ENCODE measurements at regions not wholly inside any gene's neighbourhood (a gene's known extent, or its start where the extent isn't known, plus 50 kb on each side); places are given as distances from the start of the nearest gene placed in this dataset.

GRCh38 chr18:24914685-24915084 is 437.3 kb downstream of the ZNF521 start:
- no peak for DNase-seq

GRCh38 chr18:24915547-24915946 is 436.4 kb downstream of the ZNF521 start:
- no peak for DNase-seq

- DNase-seq: no peak
These were observed 434.2 kb downstream of the ZNF521 start for GRCh38 chr18:24917767-24918166.

- no peak for DNase-seq
These were observed 433.7 kb downstream of the ZNF521 start for GRCh38 chr18:24918257-24918656.

- no peak for DNase-seq
These were observed 432.7 kb downstream of the ZNF521 start for GRCh38 chr18:24919181-24919797.

GRCh38 chr18:24922491-24922890 is 429.5 kb downstream of the ZNF521 start:
- DNase-seq: no peak

GRCh38 chr18:24923138-24923537 is 428.8 kb downstream of the ZNF521 start:
- DNase-seq: no peak

- no peak for DNase-seq
These were observed 427.8 kb downstream of the ZNF521 start for GRCh38 chr18:24924066-24924716.

GRCh38 chr18:24926649-24927048 is 425.3 kb downstream of the ZNF521 start:
- DNase-seq: no peak

GRCh38 chr18:24928301-24928878 is 423.6 kb downstream of the ZNF521 start:
- no peak for DNase-seq

- DNase-seq: no peak
These were observed 421.5 kb downstream of the ZNF521 start for GRCh38 chr18:24930478-24930877.

GRCh38 chr18:24930971-24931370 is 421.0 kb downstream of the ZNF521 start:
- DNase-seq: no peak

- DNase-seq: no peak
These were observed 418.6 kb downstream of the ZNF521 start for GRCh38 chr18:24933345-24933744.

- DNase-seq: no peak
These were observed 417.6 kb downstream of the ZNF521 start for GRCh38 chr18:24934258-24934932.

GRCh38 chr18:24935008-24935407 is 417.0 kb downstream of the ZNF521 start:
- no peak for DNase-seq

GRCh38 chr18:24935896-24936295 is 416.1 kb downstream of the ZNF521 start:
- no peak for DNase-seq

- DNase-seq: no peak
These were observed 415.3 kb downstream of the ZNF521 start for GRCh38 chr18:24936691-24937090.

- no peak for DNase-seq
These were observed 414.2 kb downstream of the ZNF521 start for GRCh38 chr18:24937639-24938275.

GRCh38 chr18:24940416-24940815 is 411.6 kb downstream of the ZNF521 start:
- no peak for DNase-seq

- DNase-seq: no peak
These were observed 410.6 kb downstream of the ZNF521 start for GRCh38 chr18:24941174-24941951.

- DNase-seq: no peak
These were observed 409.8 kb downstream of the ZNF521 start for GRCh38 chr18:24942144-24942543.

GRCh38 chr18:24947521-24948305 is 404.3 kb downstream of the ZNF521 start:
- no peak for DNase-seq

Data from stimulated activated CD4-positive, alpha-beta T cell treated with anti-CD3 and anti-CD28 coated beads, Interleukin-4, amount 100 ng/mL, for 24 hours (primary cell).